ENCODE measurements at regions not wholly inside any gene's neighbourhood (a gene's known extent, or its start where the extent isn't known, plus 50 kb on each side); places are given as distances from the start of the nearest gene placed in this dataset.

DNA sequence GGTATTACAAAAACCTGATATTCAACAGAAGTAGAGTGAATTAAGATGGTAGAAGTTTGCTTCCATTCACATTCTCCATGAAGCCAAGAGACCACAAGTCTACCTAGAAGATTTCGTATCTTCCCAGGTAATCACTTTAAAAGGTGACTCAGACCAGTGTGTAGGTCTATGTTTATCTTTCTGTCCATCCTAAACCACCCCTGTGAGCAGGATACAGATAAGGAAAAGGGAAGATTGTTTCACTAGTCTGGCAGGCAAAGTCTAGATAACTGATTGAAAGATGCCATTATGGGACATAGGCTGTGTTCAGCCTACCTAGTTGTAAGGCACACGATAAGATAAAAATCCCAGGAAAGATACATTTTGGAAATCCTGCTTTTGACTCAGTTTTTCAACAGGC, 244.3 kb upstream of the NWD2 start:
- DNase-seq, result no peak

DNA sequence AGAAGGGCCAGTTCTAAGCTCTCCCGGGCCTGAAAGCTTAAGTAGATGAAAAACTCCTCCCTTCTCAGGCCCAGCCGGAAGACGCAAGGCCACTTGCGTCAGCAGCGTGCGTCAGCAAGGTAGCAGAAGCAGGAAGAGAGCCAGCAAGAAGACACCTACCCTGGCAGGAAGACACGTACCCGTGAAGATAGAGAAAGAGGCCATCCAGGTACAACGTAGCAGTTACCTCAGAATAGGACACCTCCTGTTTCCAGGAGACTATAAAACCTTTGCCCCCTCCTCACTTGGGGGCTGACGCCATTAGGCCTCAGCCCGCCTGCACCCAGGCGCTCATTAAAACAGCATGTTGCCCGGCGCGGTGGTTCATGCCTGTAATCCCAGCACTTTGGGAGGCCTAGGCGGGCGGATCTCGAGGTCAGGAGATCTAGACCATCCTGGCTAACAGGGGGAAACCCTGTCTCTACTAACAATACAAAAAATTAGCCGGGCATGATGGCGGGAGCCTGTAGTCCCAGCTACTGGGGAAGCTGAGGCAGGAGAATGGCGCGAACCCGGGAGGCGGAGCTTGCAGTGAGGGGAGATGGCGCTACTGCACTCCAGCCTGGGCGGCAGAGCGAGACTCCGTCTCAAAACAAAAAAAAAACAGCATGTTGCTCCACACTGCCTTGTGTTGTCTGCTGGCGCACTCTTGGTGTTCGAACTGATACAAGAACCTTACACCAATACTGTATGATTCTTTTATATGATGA, 242.7 kb upstream of the NWD2 start:
- no peak for DNase-seq

GRCh38 chr4:37002625-37003024, 241.9 kb upstream of the NWD2 start:
- DNase-seq, result no peak

- DNase-seq, result peak; percentile 79
These were observed 236.3 kb upstream of the NWD2 start for GRCh38 chr4:37008199-37008598.

- DNase-seq, result no peak
These were observed 230.0 kb upstream of the NWD2 start for GRCh38 chr4:37014584-37014983.

DNA sequence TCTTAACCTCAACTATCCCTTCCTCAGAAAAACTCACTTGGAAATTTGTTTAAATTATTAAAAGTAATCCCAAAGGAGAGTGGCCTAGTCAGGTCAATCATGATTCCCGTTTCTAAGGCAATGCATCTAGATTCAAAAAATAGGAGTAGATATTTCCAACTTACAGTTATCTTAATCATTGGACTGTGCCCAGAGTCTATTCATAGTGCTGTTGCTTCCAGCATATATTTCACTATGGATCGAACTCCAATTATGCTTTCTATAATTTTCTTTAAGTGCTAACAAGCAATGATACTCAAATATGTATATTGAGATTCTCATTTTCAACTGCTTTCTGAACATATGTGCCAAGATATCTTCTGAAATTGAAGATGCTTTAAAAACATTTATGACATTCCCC, 229.2 kb upstream of the NWD2 start:
- DNase-seq, result no peak

DNA sequence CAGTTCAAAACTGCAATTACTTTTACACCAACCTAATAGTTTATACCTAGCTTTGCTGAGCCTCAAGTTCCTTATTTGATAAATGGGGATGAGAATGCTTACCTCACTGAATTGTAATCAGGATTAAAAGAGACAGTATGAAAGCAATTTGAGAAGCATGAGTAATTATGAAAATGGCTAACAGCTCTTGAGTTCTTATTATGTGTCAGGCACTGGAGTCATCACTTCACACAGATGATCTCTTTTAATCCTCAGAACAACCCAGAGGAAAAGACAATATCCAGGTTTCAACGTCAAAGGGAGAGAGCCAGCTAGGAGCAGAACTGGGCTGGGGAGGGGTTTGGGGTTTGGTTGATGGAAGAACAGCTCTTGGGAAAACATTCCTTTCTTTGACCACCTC, 221.0 kb upstream of the NWD2 start:
- DNase-seq, result no peak

- no peak for DNase-seq
These were observed 220.5 kb upstream of the NWD2 start for GRCh38 chr4:37023996-37024395.

GRCh38 chr4:37040816-37041215, 203.7 kb upstream of the NWD2 start:
- DNase-seq, result no peak

DNA sequence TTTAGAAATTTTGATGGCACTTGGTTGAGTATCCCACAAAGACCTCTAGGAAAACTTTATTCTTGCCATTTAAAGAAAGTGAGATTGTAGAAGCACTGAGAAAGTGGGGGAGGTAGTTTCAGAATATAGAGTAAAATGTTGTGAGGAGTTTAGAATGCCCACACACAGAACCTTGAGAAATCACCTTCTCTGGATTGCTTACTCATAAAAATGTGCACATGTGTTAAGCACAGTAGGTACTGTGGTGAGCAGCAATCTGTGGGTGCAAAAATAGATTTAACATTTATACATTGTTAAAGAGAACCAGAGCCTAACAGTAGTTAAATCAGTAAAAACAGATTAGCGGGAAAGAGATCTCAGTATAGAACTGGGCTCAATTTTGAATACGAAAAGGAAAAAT, 201.2 kb upstream of the NWD2 start:
- DNase-seq, result no peak

DNA sequence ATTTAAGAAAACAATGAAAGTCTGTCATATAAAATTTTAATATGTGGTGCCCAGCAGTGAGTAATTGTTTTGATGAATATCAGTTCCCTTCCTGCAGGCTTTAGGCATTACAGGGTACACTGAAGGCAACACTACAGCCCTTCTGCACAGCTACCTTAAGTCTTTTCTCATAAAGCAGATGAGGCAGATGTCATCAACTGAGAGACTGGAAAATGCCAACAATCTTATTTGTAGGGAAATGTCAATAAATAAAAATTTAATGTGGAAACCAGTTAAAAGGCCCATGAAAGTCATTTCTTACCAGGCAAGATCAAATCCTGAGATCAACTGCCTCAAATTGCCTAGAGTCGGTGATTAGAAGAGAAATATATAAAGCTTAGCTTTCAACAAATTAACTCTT, 193.4 kb upstream of the NWD2 start:
- DNase-seq, result no peak

- DNase-seq, result no peak
These were observed 192.7 kb upstream of the NWD2 start for GRCh38 chr4:37051866-37052265.

DNA sequence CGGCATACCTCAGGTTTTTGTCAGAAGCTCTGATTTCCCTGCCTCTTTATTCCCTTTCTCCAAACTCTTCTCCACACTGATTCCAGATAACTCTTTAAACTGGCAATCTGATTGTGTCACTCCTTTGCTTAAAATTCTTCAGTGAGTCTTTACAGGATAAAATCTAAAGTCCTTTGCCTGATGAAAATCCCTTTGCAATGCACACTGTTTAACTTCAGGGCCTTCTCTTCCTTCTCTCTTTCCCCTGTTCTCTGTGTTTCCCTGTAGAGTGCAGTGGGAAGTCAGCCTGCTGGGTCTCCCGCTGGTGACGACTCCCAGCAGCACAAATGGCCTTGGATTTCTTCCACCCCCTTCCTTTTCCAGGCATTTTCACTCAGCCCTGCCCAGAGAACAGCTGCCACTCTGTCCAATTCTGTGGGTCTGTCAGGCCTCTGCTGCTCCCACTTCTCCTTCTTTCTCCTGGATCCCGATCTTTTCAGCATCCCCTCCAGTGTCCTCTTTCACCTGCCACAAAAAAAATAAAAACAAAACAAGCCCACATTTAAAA, 189.9 kb upstream of the NWD2 start:
- DNase-seq, result peak; percentile 38

DNA sequence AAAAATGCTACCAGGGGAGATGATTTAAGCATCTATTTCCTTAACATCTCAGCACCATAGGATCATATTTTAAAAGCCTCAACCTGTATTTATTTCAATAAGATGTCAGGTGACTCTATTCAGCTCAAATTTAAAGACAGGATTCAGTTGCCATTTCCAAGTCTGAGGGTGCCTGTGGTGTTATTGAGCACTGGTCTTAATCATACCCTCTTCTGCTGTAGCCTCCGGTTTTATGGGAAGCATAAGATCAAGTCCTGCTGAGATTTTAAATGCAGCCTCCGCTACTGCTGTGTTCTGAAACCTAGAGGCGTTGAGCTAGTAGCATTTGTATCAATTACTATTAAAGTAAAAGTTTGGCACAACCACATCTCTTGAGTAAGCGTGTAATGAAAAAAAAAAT, 185.7 kb upstream of the NWD2 start:
- peak; percentile 33 for DNase-seq

DNA sequence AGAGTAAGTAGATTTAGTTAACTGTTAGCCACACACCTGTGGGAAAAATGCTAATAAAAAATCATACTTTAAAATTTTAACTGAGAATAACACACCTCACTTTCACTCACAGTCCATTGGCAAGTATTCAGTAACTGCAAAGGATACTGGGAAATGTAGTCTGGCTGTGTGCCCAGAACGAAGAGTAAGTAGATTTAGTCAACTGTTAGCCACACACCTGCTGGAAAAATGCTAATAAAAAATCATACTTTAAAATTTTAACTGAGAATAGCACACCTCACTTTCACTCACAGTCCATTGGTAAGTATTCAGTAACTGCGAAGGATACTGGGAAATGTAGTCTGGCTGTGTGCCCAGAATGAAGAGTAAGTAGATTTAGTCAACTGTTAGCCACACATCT, 178.4 kb upstream of the NWD2 start:
- DNase-seq, result peak; percentile 50

GRCh38 chr4:37068580-37068979, 176.0 kb upstream of the NWD2 start:
- DNase-seq, result no peak

DNA sequence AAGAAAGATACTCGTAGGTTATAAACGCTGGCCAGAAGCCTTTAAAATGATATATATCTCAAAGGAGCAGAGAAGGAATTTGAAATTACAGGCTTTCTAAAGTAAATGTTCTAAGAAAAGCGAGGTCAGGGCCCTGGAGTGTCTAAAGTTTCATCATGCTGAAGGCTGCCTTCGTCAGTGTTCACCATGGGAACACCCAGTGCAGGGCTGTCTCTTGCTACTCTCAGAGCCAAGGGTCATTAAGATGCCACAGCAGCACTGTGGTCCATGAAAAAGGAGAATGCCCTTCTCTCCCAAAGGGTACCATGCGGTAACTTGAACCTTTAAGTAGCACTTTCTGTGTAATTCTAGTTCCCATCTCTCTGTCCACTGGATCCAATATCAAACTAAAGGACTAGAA, 174.5 kb upstream of the NWD2 start:
- DNase-seq, result no peak

DNA sequence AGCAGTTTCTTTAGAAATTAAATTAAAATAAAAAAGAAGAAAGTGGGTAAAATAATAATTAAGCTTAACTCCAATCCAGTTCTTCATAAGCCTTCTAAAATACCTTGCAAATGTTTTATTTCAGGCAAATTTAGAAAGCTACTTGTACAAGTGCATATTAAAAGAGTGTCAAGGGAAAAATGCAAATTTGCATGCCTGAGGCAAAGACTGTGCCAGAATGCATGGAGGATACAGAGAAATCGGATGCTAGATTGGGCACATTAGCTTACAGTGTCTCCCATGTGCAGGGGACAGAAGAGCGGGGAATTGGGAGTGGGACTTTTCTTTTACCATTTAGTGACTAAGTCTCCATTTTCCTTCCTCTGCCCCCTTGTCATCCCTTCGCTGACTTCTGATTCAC, 173.0 kb upstream of the NWD2 start:
- no peak for DNase-seq

DNA sequence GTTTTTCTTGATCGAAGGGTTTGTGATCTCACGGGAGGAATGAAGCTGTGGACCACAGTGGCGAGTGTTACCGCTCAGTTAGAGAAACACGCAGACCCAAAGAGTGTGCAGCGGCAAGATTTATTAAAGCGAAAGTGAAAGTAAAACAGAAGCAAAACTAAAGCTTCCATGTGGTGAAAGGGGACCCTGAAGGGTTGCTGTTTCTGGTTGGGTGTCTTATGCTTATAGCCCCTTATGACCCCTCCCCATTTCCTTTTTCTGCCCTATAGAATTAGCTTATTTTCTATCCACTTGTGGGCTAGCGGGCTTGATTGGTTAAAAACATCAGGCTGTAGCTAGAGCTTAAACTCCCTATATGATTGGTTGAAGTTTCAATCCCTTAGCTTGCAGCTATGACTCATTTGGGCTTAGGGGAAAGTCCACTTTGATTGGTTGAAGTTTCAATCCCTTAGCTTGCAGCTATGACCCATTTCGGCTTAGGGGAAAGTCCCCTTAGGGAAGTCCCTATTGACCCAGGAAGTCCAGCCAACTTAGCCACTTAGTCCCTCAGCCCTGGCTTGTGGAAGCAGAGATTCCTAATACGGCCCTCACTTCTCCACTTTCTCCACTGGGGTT, 171.2 kb upstream of the NWD2 start:
- DNase-seq, result no peak

DNA sequence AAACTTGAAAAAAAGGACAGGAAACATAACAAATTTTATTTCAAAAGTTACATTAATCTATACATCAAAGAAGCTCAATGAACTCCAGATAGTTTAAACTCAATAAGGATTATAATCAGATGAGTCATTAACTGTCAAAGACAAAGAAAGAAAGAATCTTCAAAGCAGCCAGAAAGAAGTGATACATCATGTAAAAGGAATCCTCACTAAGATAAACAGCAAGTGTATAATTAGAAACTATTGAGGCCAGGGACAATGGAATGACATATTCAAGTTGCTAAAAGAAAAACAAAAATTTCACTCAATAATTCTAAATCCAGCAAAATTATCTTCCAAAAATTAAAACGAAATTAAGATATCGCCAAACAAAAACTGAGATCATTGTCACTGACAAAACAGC, 161.6 kb upstream of the NWD2 start:
- DNase-seq, result no peak

DNA sequence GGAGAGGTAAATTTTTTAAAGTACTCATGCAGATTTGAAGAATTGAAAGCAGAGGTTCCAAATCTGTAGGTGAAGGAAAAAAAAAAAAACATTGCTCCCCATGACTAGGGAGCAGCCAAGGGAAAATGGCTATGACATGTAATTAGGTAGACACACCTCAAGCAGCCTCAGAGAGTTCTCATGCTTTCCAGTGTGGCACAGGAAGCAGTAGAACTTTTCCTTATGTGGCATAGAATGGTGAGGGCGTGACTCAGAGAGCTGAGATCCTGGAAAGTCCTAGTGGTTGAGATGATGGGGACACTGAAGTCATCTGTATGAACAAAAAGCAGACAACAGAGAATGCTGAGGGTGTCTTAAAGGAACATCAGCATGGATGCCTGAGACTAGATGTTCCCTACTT, 148.6 kb upstream of the NWD2 start:
- DNase-seq, result no peak

- DNase-seq, result no peak
These were observed 143.4 kb upstream of the NWD2 start for GRCh38 chr4:37101182-37101581.

DNA sequence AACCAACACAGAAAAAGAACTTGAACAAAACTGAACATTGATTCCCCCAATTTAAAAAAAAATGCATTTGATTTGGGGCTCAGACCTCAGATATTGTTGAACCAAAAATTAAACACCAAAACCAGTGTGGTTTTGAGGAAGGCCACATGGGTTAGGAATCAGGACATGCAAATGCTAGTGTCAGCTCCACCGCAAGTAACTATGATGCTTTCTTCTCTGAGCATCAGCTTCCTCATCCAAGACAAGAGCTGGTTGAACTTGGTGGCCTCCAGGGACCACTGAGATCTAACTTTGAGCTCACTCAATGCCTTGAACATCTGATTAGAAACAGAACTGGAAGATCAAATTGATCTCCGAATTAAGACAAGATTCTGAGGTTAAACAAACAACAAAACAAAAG, 142.9 kb upstream of the NWD2 start:
- no peak for DNase-seq

GRCh38 chr4:37109756-37110155, 134.8 kb upstream of the NWD2 start:
- no peak for DNase-seq

DNA sequence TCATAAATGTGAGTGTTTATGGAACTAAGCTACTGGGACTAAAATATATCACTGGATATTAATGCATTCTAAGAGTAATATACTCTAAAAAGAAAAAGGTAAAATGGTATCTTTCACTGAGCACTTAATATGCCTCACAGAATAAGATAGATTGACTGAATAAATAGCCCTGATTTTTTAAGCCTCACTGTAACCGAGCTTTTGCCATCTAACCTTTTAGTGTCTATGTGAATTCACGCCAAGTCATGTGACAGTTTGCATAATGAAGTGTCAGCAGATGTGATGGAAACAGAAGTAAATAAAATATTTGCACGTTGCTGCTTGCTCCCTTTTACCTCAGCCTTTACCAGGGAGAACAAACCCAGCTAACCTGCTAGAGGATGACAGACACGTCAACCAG, 119.7 kb upstream of the NWD2 start:
- DNase-seq, result no peak

All from NCI-H345 (cell line).